Trophoblast cell (in vitro differentiated cells and primary cell): ENCODE measurements at regions not wholly inside any gene's neighbourhood (a gene's known extent, or its start where the extent isn't known, plus 50 kb on each side); places are given as distances from the start of the nearest gene placed in this dataset.
"Not testable (repeated sequence)": the region's sequence is repeated elsewhere in the genome, so short reads cannot be mapped to it uniquely, and the experiment has no call there.

ENCODE experiments used
- DNase-seq, 2 donors: peaks; one replicate each; pipeline ENCODE4 v3.0.0-alpha.2; 2016
- H2AFZ ChIP-seq: 2 replicates; pipeline ENCODE4 v1.6.1; 2013; ENCODE audit warnings: low read length, moderate library complexity, mild to moderate bottlenecking; ENCODE audit not compliant: insufficient read depth, poor library complexity
- H2AK5ac ChIP-seq: 2 replicates; pipeline ENCODE4 v1.6.1; 2013; ENCODE audit warnings: mild to moderate bottlenecking, low read length
- H2BK120ac ChIP-seq: 2 replicates; pipeline ENCODE4 v1.6.1; 2013; ENCODE audit warnings: low read length, mild to moderate bottlenecking, moderate library complexity; ENCODE audit not compliant: insufficient read depth, poor library complexity
- H2BK12ac ChIP-seq: 2 replicates; pipeline ENCODE4 v1.6.1; 2013; ENCODE audit warnings: mild to moderate bottlenecking, low read length, moderate library complexity
- H2BK5ac ChIP-seq: 2 replicates; pipeline ENCODE4 v1.6.1; 2013; ENCODE audit warnings: low read length, low read depth, moderate library complexity, mild to moderate bottlenecking; ENCODE audit not compliant: poor library complexity
- H3K14ac ChIP-seq: 2 replicates; pipeline ENCODE4 v1.6.1; 2013; ENCODE audit warnings: mild to moderate bottlenecking, low read length
- H3K18ac ChIP-seq: 2 replicates; pipeline ENCODE4 v1.6.1; 2013; ENCODE audit warnings: mild to moderate bottlenecking, low read length
- H3K23ac ChIP-seq: 2 replicates; pipeline ENCODE4 v1.6.1; 2013; ENCODE audit warnings: low read length
- H3K27ac ChIP-seq: 2 replicates; pipeline ENCODE4 v1.5.1; 2013; ENCODE audit warnings: low read depth, mild to moderate bottlenecking, inconsistent platforms, low read length, moderate library complexity
- H3K27me3 ChIP-seq: 2 replicates; pipeline ENCODE4 v1.6.1; 2013; ENCODE audit warnings: inconsistent platforms, mild to moderate bottlenecking, low read length, moderate library complexity; ENCODE audit not compliant: insufficient read depth
- H3K36me3 ChIP-seq, 2 experiments: 1 replicate in 1 of 2; 2 replicates in 1 of 2; pipeline ENCODE4 v1.6.1; 2013; ENCODE audit warnings: low read length in 2 of 2, mild to moderate bottlenecking in 2 of 2, moderate library complexity in 1 of 2; ENCODE audit not compliant: insufficient read depth in 2 of 2, control insufficient read depth in 1 of 2
- H3K4ac ChIP-seq: 2 replicates; pipeline ENCODE4 v1.6.1; 2013; ENCODE audit warnings: low read depth, mild to moderate bottlenecking, low read length, moderate library complexity
- H3K4me1 ChIP-seq, 2 experiments: 1 replicate in 1 of 2; 2 replicates in 1 of 2; pipeline ENCODE4 v1.6.1; 2013; ENCODE audit warnings: low read length in 2 of 2, mild to moderate bottlenecking in 2 of 2, moderate library complexity in 1 of 2; ENCODE audit not compliant: insufficient read depth in 2 of 2, control insufficient read depth in 1 of 2
- H3K4me2 ChIP-seq: 2 replicates; pipeline ENCODE4 v1.6.1; 2013; ENCODE audit warnings: inconsistent platforms, mild to moderate bottlenecking, low read length, moderate library complexity
- H3K4me3 ChIP-seq: 2 replicates; pipeline ENCODE4 v1.5.1; 2013; ENCODE audit warnings: mild to moderate bottlenecking, low read depth, low read length, inconsistent platforms
- H3K79me1 ChIP-seq: one replicate; pipeline ENCODE4 v1.6.1; 2013; ENCODE audit warnings: low read length
- H3K79me2 ChIP-seq: 2 replicates; pipeline ENCODE4 v1.6.1; 2013; ENCODE audit warnings: low read length, mild to moderate bottlenecking; ENCODE audit not compliant: control insufficient read depth, insufficient read depth, poor library complexity
- H3K9ac ChIP-seq: 2 replicates; pipeline ENCODE4 v1.6.1; 2013; ENCODE audit warnings: mild to moderate bottlenecking, low read length
- H3K9me3 ChIP-seq: 2 replicates; pipeline ENCODE4 v1.6.1; 2013; ENCODE audit warnings: low read depth, mild to moderate bottlenecking, control low read depth, inconsistent platforms, low read length; ENCODE audit not compliant: insufficient read depth
- H4K12ac ChIP-seq: 2 replicates; pipeline ENCODE4 v1.6.1; 2013; ENCODE audit warnings: low read depth, mild to moderate bottlenecking, low read length, moderate library complexity
- H4K8ac ChIP-seq: 2 replicates; pipeline ENCODE4 v1.6.1; 2013; ENCODE audit warnings: low read depth, mild to moderate bottlenecking, low read length, moderate library complexity
- H4K91ac ChIP-seq: one replicate; pipeline ENCODE4 v1.6.1; 2013; ENCODE audit warnings: low read depth, mild to moderate bottlenecking, low read length, moderate library complexity
- WGBS: extraction: QIAGEN DNeasy Blood & Tissue Kit; methylation state at CpG from one replicate; pipeline ENCODE4 v1.1.7; 2013; ENCODE audit warnings: missing lambda C conversion rate; ENCODE audit not compliant: insufficient read length, insufficient coverage; ENCODE audit errors: extremely low coverage; 5-methylcytosine and 5-hydroxymethylcytosine counted together

GRCh38 chr18:6572192-6572591 is 157.3 kb upstream of the ARHGAP28 start:
- H3K36me3 ChIP-seq, H2BK120ac ChIP-seq, H3K23ac ChIP-seq, H4K12ac ChIP-seq, H3K4me2 ChIP-seq, H2BK12ac ChIP-seq, H4K91ac ChIP-seq, H2AK5ac ChIP-seq, H2BK5ac ChIP-seq, H3K27me3 ChIP-seq, H2AFZ ChIP-seq, H3K27ac ChIP-seq, H3K4me3 ChIP-seq, H3K4me1 ChIP-seq, H4K8ac ChIP-seq, H3K9ac ChIP-seq, DNase-seq, H3K9me3 ChIP-seq, H3K79me1 ChIP-seq, H3K14ac ChIP-seq, H3K4ac ChIP-seq, H3K18ac ChIP-seq, H3K79me2 ChIP-seq: not testable (repeated sequence)
- no CpG with 5 or more reads among the region's 7 CpGs for WGBS

GRCh38 chr18:6574631-6575030 is 154.9 kb upstream of the ARHGAP28 start:
- no peak overlapping the region for H2AFZ ChIP-seq
- no peak overlapping the region for H2BK5ac ChIP-seq
- H4K8ac ChIP-seq: no peak overlapping the region
- no peak overlapping the region for H3K4me2 ChIP-seq
- no peak overlapping the region for H3K18ac ChIP-seq
- no peaks in the 10 kb centered on the region for H3K79me2 ChIP-seq
- H2AK5ac ChIP-seq: no peak overlapping the region
- no CpG with 5 or more reads among the region's 1 CpG for WGBS
- no peak overlapping the region for H3K4me3 ChIP-seq
- H3K4me1 ChIP-seq: peaks cover 3% of the 10 kb centered on the region in 2 experiments
- H3K23ac ChIP-seq: no peak overlapping the region
- H3K79me1 ChIP-seq: no peaks in the 10 kb centered on the region
- no peak overlapping the region for H2BK120ac ChIP-seq
- no peak overlapping the region for H3K4ac ChIP-seq
- DNase-seq: no peak
- no peak overlapping the region for H3K27ac ChIP-seq
- H3K36me3 ChIP-seq: no peaks in the 10 kb centered on the region
- no peak overlapping the region for H4K12ac ChIP-seq
- H3K27me3 ChIP-seq: no peaks in the 10 kb centered on the region
- no peak overlapping the region for H4K91ac ChIP-seq
- no peak overlapping the region for H3K14ac ChIP-seq
- no peak overlapping the region for H3K9ac ChIP-seq
- no peaks in the 10 kb centered on the region for H3K9me3 ChIP-seq
- H2BK12ac ChIP-seq: no peak overlapping the region

GRCh38 chr18:6575908-6576307 is 153.6 kb upstream of the ARHGAP28 start:
- no peak for DNase-seq
- Histone ChIP-seq H3K9me3 (no peaks in the 10 kb centered on the region), H3K9ac (no peak overlapping the region), H3K4me2 (no peak overlapping the region), H3K36me3 (no peaks in the 10 kb centered on the region), H3K4ac (no peak overlapping the region), H3K4me1 (no peaks in the 10 kb centered on the region), H2BK5ac (no peak overlapping the region), H3K79me1 (no peaks in the 10 kb centered on the region), H3K79me2 (no peaks in the 10 kb centered on the region), H2BK12ac (no peak overlapping the region), H3K27me3 (no peaks in the 10 kb centered on the region), H2BK120ac (no peak overlapping the region), H3K18ac (no peak overlapping the region), H2AFZ (no peak overlapping the region), H2AK5ac (no peak overlapping the region), H4K12ac (no peak overlapping the region), H3K14ac (no peak overlapping the region), H4K8ac (no peak overlapping the region), H4K91ac (no peak overlapping the region), H3K23ac (no peak overlapping the region), H3K27ac (no peak overlapping the region), H3K4me3 (no peak overlapping the region)
- WGBS: no CpG with 5 or more reads among the region's 10 CpGs

GRCh38 chr18:6576718-6577375 is 152.7 kb upstream of the ARHGAP28 start:
- DNase-seq: no peak
- no peak overlapping the region for H2BK120ac ChIP-seq
- no CpG with 5 or more reads among the region's 5 CpGs for WGBS

More at GRCh38 chr18:6576718-6577375, 152.7 kb upstream of the ARHGAP28 start:
- Histone ChIP-seq H3K18ac (no peak overlapping the region), H3K36me3 (no peaks in the 10 kb centered on the region), H4K91ac (no peak overlapping the region), H3K27ac (no peak overlapping the region), H2BK5ac (no peak overlapping the region), H3K4me2 (no peak overlapping the region), H3K4ac (no peak overlapping the region), H4K12ac (no peak overlapping the region), H3K9ac (no peak overlapping the region), H3K23ac (no peak overlapping the region), H3K79me2 (no peaks in the 10 kb centered on the region), H3K4me1 (no peaks in the 10 kb centered on the region), H2BK12ac (no peak overlapping the region), H3K27me3 (no peaks in the 10 kb centered on the region), H2AFZ (no peak overlapping the region), H3K9me3 (no peaks in the 10 kb centered on the region), H3K4me3 (no peak overlapping the region), H2AK5ac (no peak overlapping the region), H3K79me1 (no peaks in the 10 kb centered on the region), H3K14ac (no peak overlapping the region), H4K8ac (no peak overlapping the region)
